NT2/D1 (cell line): ENCODE measurements at regions not wholly inside any gene's neighbourhood (a gene's known extent, or its start where the extent isn't known, plus 50 kb on each side); places are given as distances from the start of the nearest gene placed in this dataset.

Source experiments
- SUZ12 ChIP-seq: IDR thresholded peaks from 2 replicates; pipeline ENCODE4 v1.6.1; 2011; ENCODE audit not compliant: insufficient read length, insufficient read depth; ENCODE audit errors: extremely low read depth
- YY1 ChIP-seq: IDR thresholded peaks from 2 replicates; pipeline ENCODE4 v1.6.1; 2011; ENCODE audit not compliant: insufficient read length, insufficient read depth
- ZNF274 ChIP-seq: IDR thresholded peaks from 2 replicates; pipeline ENCODE4 v1.6.1; 2011; ENCODE audit warnings: mild to moderate bottlenecking, low read depth, low read length

GRCh38 chr22:44581096-44581435, 83.0 kb upstream of the RTL6 start:
- TF ChIP-seq SUZ12 (no peak), YY1 (no peak), ZNF274 (no peak)
